Anterior cingulate cortex (tissue), 58 donors: ENCODE measurements at regions not wholly inside any gene's neighbourhood (a gene's known extent, or its start where the extent isn't known, plus 50 kb on each side); places are given as distances from the start of the nearest gene placed in this dataset.

Experiments
- DNase-seq, 58 donors: peaks; one replicate each; lab custom pipeline; 2025; lab: John Stamatoyannopoulos, UW

GRCh38 chr9:82675102-82675501 lies 387.8 kb downstream of the RASEF start:
- no peak for DNase-seq

- no peak for DNase-seq
Observed at GRCh38 chr9:82675605-82676004, 387.3 kb downstream of the RASEF start.

GRCh38 chr9:82677086-82677485 lies 385.9 kb downstream of the RASEF start:
- DNase-seq = no peak

GRCh38 chr9:82679472-82679871 lies 383.5 kb downstream of the RASEF start:
- DNase-seq = no peak

- no peak for DNase-seq
Observed at GRCh38 chr9:82680179-82680935, 382.6 kb downstream of the RASEF start.

- no peak for DNase-seq
Observed at GRCh38 chr9:82681809-82682208, 381.1 kb downstream of the RASEF start.

GRCh38 chr9:82682431-82682830 lies 380.5 kb downstream of the RASEF start:
- no peak for DNase-seq

GRCh38 chr9:82695704-82696103 lies 367.2 kb downstream of the RASEF start:
- DNase-seq = no peak

GRCh38 chr9:82706786-82707185 lies 356.2 kb downstream of the RASEF start:
- no peak for DNase-seq

GRCh38 chr9:82716821-82717220 lies 346.1 kb downstream of the RASEF start:
- DNase-seq = no peak

GRCh38 chr9:82720515-82720914 lies 342.4 kb downstream of the RASEF start:
- DNase-seq = no peak

GRCh38 chr9:82721593-82721992 lies 341.3 kb downstream of the RASEF start:
- peak in 4 of 58 donors; percentile 2 to 6 (median 4) for DNase-seq

- no peak for DNase-seq
Observed at GRCh38 chr9:82722051-82722450, 340.9 kb downstream of the RASEF start.

GRCh38 chr9:82722561-82722960 lies 340.4 kb downstream of the RASEF start:
- DNase-seq = no peak

GRCh38 chr9:82726424-82727276 lies 336.3 kb downstream of the RASEF start:
- no peak for DNase-seq

GRCh38 chr9:82729141-82729540 lies 333.8 kb downstream of the RASEF start:
- DNase-seq = no peak

GRCh38 chr9:82729991-82730589 lies 332.9 kb downstream of the RASEF start:
- no peak for DNase-seq

GRCh38 chr9:82732928-82733327 lies 330.0 kb downstream of the RASEF start:
- DNase-seq = no peak

GRCh38 chr9:82736126-82736525 lies 326.8 kb downstream of the RASEF start:
- DNase-seq = no peak

- no peak for DNase-seq
Observed at GRCh38 chr9:82736701-82737100, 326.2 kb downstream of the RASEF start.

GRCh38 chr9:82745919-82746318 lies 317.0 kb downstream of the RASEF start:
- no peak for DNase-seq
